Neural progenitor cell (in vitro differentiated cells): ENCODE measurements at regions not wholly inside any gene's neighbourhood (a gene's known extent, or its start where the extent isn't known, plus 50 kb on each side); places are given as distances from the start of the nearest gene placed in this dataset.

Source experiments
- DNase-seq: peaks from one replicate; pipeline ENCODE4 v3.0.0-alpha.2; 2016; ENCODE audit warnings: low spot score
- H2AFZ ChIP-seq: fragments of 200-600 bp; sonication (generic); replicated peaks from 2 replicates; pipeline ENCODE4 v1.6.1; 2016; ENCODE audit warnings: antibody characterized with exemption
- H3F3A ChIP-seq: fragments of 200-600 bp; sonication (generic); 2 replicates; pipeline ENCODE4 v1.6.1; 2016; ENCODE audit warnings: antibody characterized with exemption, low read depth
- H3K27ac ChIP-seq: fragments of 200-600 bp; sonication (generic); 2 replicates; pipeline ENCODE4 v1.5.1; 2016; ENCODE audit warnings: mild to moderate bottlenecking
- H3K27me3 ChIP-seq: fragments of 200-600 bp; sonication (generic); 2 replicates; pipeline ENCODE4 v1.6.1; 2016; ENCODE audit warnings: mild to moderate bottlenecking, moderate library complexity
- H3K36me3 ChIP-seq: fragments of 200-600 bp; sonication (generic); 2 replicates; pipeline ENCODE4 v1.5.1; 2016
- H3K4me1 ChIP-seq: fragments of 200-600 bp; sonication (generic); 2 replicates; pipeline ENCODE4 v1.6.1; 2016; ENCODE audit warnings: mixed run types
- H3K4me2 ChIP-seq: fragments of 200-600 bp; sonication (generic); 2 replicates; pipeline ENCODE4 v1.6.1; 2016
- H3K4me3 ChIP-seq: fragments of 200-600 bp; sonication (generic); 2 replicates; pipeline ENCODE4 v1.5.1; 2016
- H3K79me2 ChIP-seq: fragments of 200-600 bp; sonication (generic); 2 replicates; pipeline ENCODE4 v1.6.1; 2016; ENCODE audit warnings: low read depth
- H3K9ac ChIP-seq: fragments of 200-600 bp; sonication (generic); 2 replicates; pipeline ENCODE4 v1.6.1; 2016
- H3K9me3 ChIP-seq: fragments of 200-600 bp; sonication (generic); 2 replicates; pipeline ENCODE4 v1.5.1; 2016; ENCODE audit warnings: low read depth
- H4K20me1 ChIP-seq: fragments of 200-600 bp; sonication (generic); 2 replicates; pipeline ENCODE4 v1.6.1; 2016; ENCODE audit warnings: low read depth
- H3K27ac Mint-ChIP-seq: 3 replicates; pipeline ENCODE4 v1.8.0; 2021; ENCODE audit warnings: mixed read lengths
- H3K27me3 Mint-ChIP-seq: 2 replicates; pipeline ENCODE4 v1.8.0; 2022; ENCODE audit warnings: low read depth, mild to moderate bottlenecking, inconsistent platforms, moderate library complexity, mixed read lengths; ENCODE audit not compliant: insufficient read depth
- H3K36me3 Mint-ChIP-seq: 3 replicates; pipeline ENCODE4 v1.8.0; 2021; ENCODE audit warnings: mixed read lengths
- H3K4me1 Mint-ChIP-seq: 3 replicates; pipeline ENCODE4 v1.8.0; 2021; ENCODE audit warnings: mixed read lengths
- H3K4me3 Mint-ChIP-seq: 3 replicates; pipeline ENCODE4 v1.8.0; 2021; ENCODE audit warnings: mild to moderate bottlenecking, moderate library complexity, mixed read lengths
- H3K9me3 Mint-ChIP-seq: 3 replicates; pipeline ENCODE4 v1.8.0; 2020; ENCODE audit warnings: mixed read lengths
- CTCF ChIP-seq: fragments of 200-600 bp; sonication (generic); IDR thresholded peaks from 2 replicates; pipeline ENCODE4 v1.5.1; 2017; ENCODE audit warnings: antibody characterized with exemption, mild to moderate bottlenecking
- EZH2 ChIP-seq: fragments of 200-600 bp; sonication (generic); IDR thresholded peaks from 2 replicates; pipeline ENCODE4 v1.6.1; 2017; ENCODE audit warnings: antibody characterized with exemption, mild to moderate bottlenecking, moderate library complexity
- EZH2phosphoT487 ChIP-seq: fragments of 200-600 bp; sonication (generic); IDR thresholded peaks from 2 replicates; pipeline ENCODE4 v1.6.1; 2017; ENCODE audit warnings: antibody characterized with exemption

- peaks cover 8% of the 10 kb centered on the region for H3K4me1 Mint-ChIP-seq
- no peak for TF ChIP-seq EZH2phosphoT487
- TF ChIP-seq CTCF, result no peak
Observed at GRCh38 chr10:84763965-84764364, 435.6 kb downstream of the CCSER2 start.

GRCh38 chr10:84765086-84765485 is 436.7 kb downstream of the CCSER2 start:
- Histone ChIP-seq H4K20me1 (no peaks in the 10 kb centered on the region), H3F3A (no peaks in the 10 kb centered on the region), H3K4me2 (no peak overlapping the region), H3K27me3 (no peaks in the 10 kb centered on the region), H3K36me3 (no peaks in the 10 kb centered on the region), H3K4me1 (no peaks in the 10 kb centered on the region), H3K27ac (no peak overlapping the region), H3K9me3 (no peaks in the 10 kb centered on the region), H2AFZ (no peak overlapping the region), H3K79me2 (no peaks in the 10 kb centered on the region), H3K9ac (no peak overlapping the region), H3K4me3 (no peak overlapping the region)
- peaks cover 12% of the 10 kb centered on the region for H3K9me3 Mint-ChIP-seq
- peaks cover 10% of the 10 kb centered on the region for H3K4me1 Mint-ChIP-seq
- peaks cover 13% of the 10 kb centered on the region for H3K27me3 Mint-ChIP-seq
- no peak for DNase-seq
- H3K36me3 Mint-ChIP-seq, result no peaks in the 10 kb centered on the region
- H3K4me3 Mint-ChIP-seq, result no peak overlapping the region
- no peak overlapping the region for H3K27ac Mint-ChIP-seq
- no peak for TF ChIP-seq EZH2

More at GRCh38 chr10:84763965-84764364, 435.6 kb downstream of the CCSER2 start:
- Histone ChIP-seq H3F3A (no peaks in the 10 kb centered on the region), H3K27me3 (no peaks in the 10 kb centered on the region), H3K27ac (no peak overlapping the region), H3K36me3 (no peaks in the 10 kb centered on the region), H4K20me1 (no peaks in the 10 kb centered on the region), H3K9me3 (no peaks in the 10 kb centered on the region), H3K79me2 (no peaks in the 10 kb centered on the region), H3K9ac (no peak overlapping the region), H3K4me3 (no peak overlapping the region), H2AFZ (no peak overlapping the region), H3K4me1 (no peaks in the 10 kb centered on the region), H3K4me2 (no peak overlapping the region)
- H3K9me3 Mint-ChIP-seq, result peaks cover 10% of the 10 kb centered on the region
- no peak overlapping the region for H3K4me3 Mint-ChIP-seq
- no peak for DNase-seq
- peaks cover 11% of the 10 kb centered on the region for H3K27me3 Mint-ChIP-seq
- H3K36me3 Mint-ChIP-seq, result no peaks in the 10 kb centered on the region
- H3K27ac Mint-ChIP-seq, result no peak overlapping the region

- Histone ChIP-seq H3K4me1 (no peaks in the 10 kb centered on the region), H4K20me1 (no peaks in the 10 kb centered on the region), H3K4me3 (no peak overlapping the region), H3K36me3 (no peaks in the 10 kb centered on the region), H3K9me3 (no peaks in the 10 kb centered on the region), H3F3A (no peaks in the 10 kb centered on the region), H3K79me2 (no peaks in the 10 kb centered on the region), H3K27ac (no peak overlapping the region), H3K4me2 (no peak overlapping the region), H2AFZ (no peak overlapping the region), H3K27me3 (no peaks in the 10 kb centered on the region), H3K9ac (no peak overlapping the region)
- TF ChIP-seq EZH2 (no peak), EZH2phosphoT487 (no peak), CTCF (no peak)
- Mint-ChIP-seq H3K4me3 (no peak overlapping the region), H3K27ac (no peak overlapping the region), H3K27me3 (peaks cover 13% of the 10 kb centered on the region), H3K9me3 (peaks cover 12% of the 10 kb centered on the region), H3K4me1 (peaks cover 11% of the 10 kb centered on the region), H3K36me3 (no peaks in the 10 kb centered on the region)
- no peak for DNase-seq
Observed at GRCh38 chr10:84765656-84766055, 437.3 kb downstream of the CCSER2 start.

GRCh38 chr10:84766923-84767322 is 438.5 kb downstream of the CCSER2 start:
- no peak overlapping the region for H3K27ac ChIP-seq
- no peaks in the 10 kb centered on the region for H3F3A ChIP-seq
- no peaks in the 10 kb centered on the region for H3K36me3 ChIP-seq
- no peak overlapping the region for H3K4me3 Mint-ChIP-seq
- no peaks in the 10 kb centered on the region for H3K4me1 ChIP-seq
- H2AFZ ChIP-seq, result no peak overlapping the region
- TF ChIP-seq EZH2phosphoT487 (no peak), EZH2 (no peak), CTCF (no peak)
- H3K9me3 ChIP-seq, result no peaks in the 10 kb centered on the region
- H3K4me1 Mint-ChIP-seq, result peaks cover 12% of the 10 kb centered on the region
- no peaks in the 10 kb centered on the region for H3K36me3 Mint-ChIP-seq
- no peak overlapping the region for H3K4me3 ChIP-seq
- no peaks in the 10 kb centered on the region for H3K79me2 ChIP-seq
- no peaks in the 10 kb centered on the region for H3K27me3 ChIP-seq
- peaks cover 13% of the 10 kb centered on the region for H3K27me3 Mint-ChIP-seq
- H4K20me1 ChIP-seq, result no peaks in the 10 kb centered on the region
- peaks cover 12% of the 10 kb centered on the region for H3K9me3 Mint-ChIP-seq
- no peak overlapping the region for H3K9ac ChIP-seq
- no peak overlapping the region for H3K27ac Mint-ChIP-seq
- no peak for DNase-seq
- no peak overlapping the region for H3K4me2 ChIP-seq
